WTC11 (cell line): ENCODE measurements at regions not wholly inside any gene's neighbourhood (a gene's known extent, or its start where the extent isn't known, plus 50 kb on each side); places are given as distances from the start of the nearest gene placed in this dataset.

ENCODE experiments used
- ATAC-seq: fragments of 200-7000 bp; cut with Tn5 transposase; 2 replicates; pipeline ENCODE4 v1.10.0; 2021; ENCODE audit warnings: mild to moderate bottlenecking, moderate library complexity
- CTCF ChIA-PET: fragments of 300-600 bp; sonication (Branson Sonifier 250); formaldehyde crosslinking; loops from one replicate; lab custom pipeline; 2021; ENCODE audit warnings: antibody characterized with exemption; lab: Charles Lee
- POLR2A ChIA-PET: fragments of 350-600 bp; sonication (Branson Sonifier 250); formaldehyde crosslinking; loops from one replicate; lab custom pipeline; 2021; ENCODE audit warnings: antibody characterized with exemption; lab: Charles Lee
- DNase-seq: peaks from one replicate; pipeline ENCODE4 v3.0.0; 2021; ENCODE audit warnings: low spot score
- H3K27ac Mint-ChIP-seq: 2 replicates; pipeline ENCODE4 v1.8.0; 2021; ENCODE audit warnings: mixed read lengths
- H3K27me3 Mint-ChIP-seq: 2 replicates; pipeline ENCODE4 v1.8.0; 2021; ENCODE audit warnings: low read depth, mild to moderate bottlenecking, moderate library complexity, mixed read lengths
- H3K36me3 Mint-ChIP-seq: 2 replicates; pipeline ENCODE4 v1.8.0; 2021; ENCODE audit warnings: mixed read lengths
- H3K4me1 Mint-ChIP-seq: 2 replicates; pipeline ENCODE4 v1.8.0; 2022; ENCODE audit warnings: mixed read lengths
- H3K4me3 Mint-ChIP-seq: 2 replicates; pipeline ENCODE4 v1.8.0; 2021; ENCODE audit warnings: mild to moderate bottlenecking, moderate library complexity, mixed read lengths
- H3K9me3 Mint-ChIP-seq: 2 replicates; pipeline ENCODE4 v1.8.0; 2021; ENCODE audit warnings: mixed read lengths
- CDX4 ChIP-seq: fragments of 250-450 bp; sonication (Bioruptor Pico); IDR thresholded peaks from 2 replicates; pipeline ENCODE4 v1.9.0; 2021; ENCODE audit warnings: moderate library complexity, mild to moderate bottlenecking, inconsistent platforms, borderline replicate concordance
- CTCF ChIP-seq: fragments of 200-600 bp; IDR thresholded peaks from 2 replicates; pipeline ENCODE4 v1.8.0; 2022; ENCODE audit warnings: antibody characterized with exemption
- ERG ChIP-seq: fragments of 250-450 bp; sonication (Bioruptor Pico); IDR thresholded peaks from 2 replicates; pipeline ENCODE4 v1.8.0; 2021; ENCODE audit warnings: mild to moderate bottlenecking
- GRHL2 ChIP-seq: fragments of 250-450 bp; sonication (Bioruptor Pico); IDR thresholded peaks from 2 replicates; pipeline ENCODE4 v1.8.0; 2022; ENCODE audit warnings: mild to moderate bottlenecking, moderate library complexity; ENCODE audit not compliant: insufficient replicate concordance, severe bottlenecking
- JAZF1 ChIP-seq: fragments of 250-450 bp; sonication (Bioruptor Pico); IDR thresholded peaks from 2 replicates; pipeline ENCODE4 v1.9.0; 2021; ENCODE audit warnings: moderate library complexity, mild to moderate bottlenecking, inconsistent platforms
- MLX ChIP-seq: sonication (generic); formaldehyde crosslinking; IDR thresholded peaks from 2 replicates; pipeline ENCODE4 v1.8.1; 2023; ENCODE audit warnings: mild to moderate bottlenecking, missing genetic modification reagents, moderate library complexity
- NFATC4 ChIP-seq: fragments of 250-450 bp; sonication (Bioruptor Pico); IDR thresholded peaks from 2 replicates; pipeline ENCODE4 v1.9.0; 2021; ENCODE audit warnings: mild to moderate bottlenecking
- PRDM15 ChIP-seq: sonication (generic); formaldehyde crosslinking; IDR thresholded peaks from 2 replicates; pipeline ENCODE4 v1.8.0; 2022; ENCODE audit warnings: missing genetic modification reagents
- STAT6 ChIP-seq: sonication (generic); formaldehyde crosslinking; conservative IDR thresholded peaks from 2 replicates; pipeline ENCODE4 v1.8.1; 2023; ENCODE audit warnings: mild to moderate bottlenecking, low read depth, missing genetic modification reagents, moderate library complexity
- TEAD1 ChIP-seq: sonication (generic); formaldehyde crosslinking; IDR thresholded peaks from 2 replicates; pipeline ENCODE4 v1.8.0; 2022; ENCODE audit warnings: mild to moderate bottlenecking, missing genetic modification reagents
- TP53 ChIP-seq: sonication (generic); formaldehyde crosslinking; IDR thresholded peaks from 2 replicates; pipeline ENCODE4 v1.8.1; 2023; ENCODE audit warnings: mild to moderate bottlenecking, missing genetic modification reagents
- USF2 ChIP-seq: sonication (generic); formaldehyde crosslinking; IDR thresholded peaks from 2 replicates; pipeline ENCODE4 v1.8.1; 2023; ENCODE audit warnings: mild to moderate bottlenecking, missing genetic modification reagents, moderate library complexity
- ZNF219 ChIP-seq: sonication (generic); formaldehyde crosslinking; IDR thresholded peaks from 2 replicates; pipeline ENCODE4 v1.8.0; 2023; ENCODE audit warnings: missing genetic modification reagents, mild to moderate bottlenecking, borderline replicate concordance
- ZNF232 ChIP-seq: sonication (generic); formaldehyde crosslinking; IDR thresholded peaks from 2 replicates; pipeline ENCODE4 v1.8.0; 2022; ENCODE audit warnings: mild to moderate bottlenecking, missing genetic modification reagents
- ZNF263 ChIP-seq: sonication (generic); formaldehyde crosslinking; IDR thresholded peaks from 2 replicates; pipeline ENCODE4 v1.8.1; 2022; ENCODE audit warnings: low read depth, mild to moderate bottlenecking, moderate library complexity, missing genetic modification reagents
- ZNF396 ChIP-seq: fragments of 250-450 bp; sonication (Bioruptor Pico); IDR thresholded peaks from 2 replicates; pipeline ENCODE4 v1.8.0; 2021; ENCODE audit warnings: mild to moderate bottlenecking, moderate library complexity, borderline replicate concordance
- ZNF416 ChIP-seq: fragments of 250-450 bp; sonication (Bioruptor Pico); IDR thresholded peaks from 2 replicates; pipeline ENCODE4 v1.9.0; 2021; ENCODE audit warnings: mild to moderate bottlenecking, inconsistent platforms
- ZNF425 ChIP-seq: fragments of 250-450 bp; sonication (Bioruptor Pico); conservative IDR thresholded peaks from 2 replicates; pipeline ENCODE4 v1.9.0; 2021; ENCODE audit warnings: mild to moderate bottlenecking
- ZNF512 ChIP-seq: sonication (generic); formaldehyde crosslinking; IDR thresholded peaks from 2 replicates; pipeline ENCODE4 v1.8.1; 2022; ENCODE audit warnings: missing genetic modification reagents, borderline replicate concordance
- ZSCAN18 ChIP-seq: fragments of 250-450 bp; sonication (Bioruptor Pico); IDR thresholded peaks from 2 replicates; pipeline ENCODE4 v2.1.2; 2022; ENCODE audit warnings: mild to moderate bottlenecking, moderate library complexity

GRCh38 chr17:52923658-52924057 lies 765.1 kb upstream of the CA10 start:
- H3K4me1 Mint-ChIP-seq = no peaks in the 10 kb centered on the region
- no peak overlapping the region for H3K27ac Mint-ChIP-seq
- ChIA-PET CTCF (no interaction called here), POLR2A (no interaction called here)
- no peak for DNase-seq
- ATAC-seq = no peak
- TF ChIP-seq MLX (CRISPR knock-in tag) (no peak), ZNF512 (CRISPR knock-in tag) (no peak), TEAD1 (CRISPR knock-in tag) (no peak), ZSCAN18 (CRISPR knock-in tag) (no peak), STAT6 (no peak), ERG (CRISPR knock-in tag) (no peak), NFATC4 (CRISPR knock-in tag) (no peak), CTCF (no peak), PRDM15 (CRISPR knock-in tag) (no peak), ZNF396 (CRISPR knock-in tag) (no peak), ZNF425 (CRISPR knock-in tag) (no peak), CDX4 (no peak), ZNF219 (CRISPR knock-in tag) (no peak), ZNF232 (CRISPR knock-in tag) (no peak), TP53 (CRISPR knock-in tag) (no peak), JAZF1 (no peak), GRHL2 (no peak), USF2 (CRISPR knock-in tag) (no peak), ZNF416 (no peak), ZNF263 (CRISPR knock-in tag) (no peak)
- no peak overlapping the region for H3K4me3 Mint-ChIP-seq
- peaks cover 47% of the 10 kb centered on the region for H3K9me3 Mint-ChIP-seq
- no peaks in the 10 kb centered on the region; the same call in none of the 2 replicates for H3K27me3 Mint-ChIP-seq
- H3K36me3 Mint-ChIP-seq = peaks cover 12% of the 10 kb centered on the region
